ENCODE measurements at regions not wholly inside any gene's neighbourhood (a gene's known extent, or its start where the extent isn't known, plus 50 kb on each side); places are given as distances from the start of the nearest gene placed in this dataset.

DNA sequence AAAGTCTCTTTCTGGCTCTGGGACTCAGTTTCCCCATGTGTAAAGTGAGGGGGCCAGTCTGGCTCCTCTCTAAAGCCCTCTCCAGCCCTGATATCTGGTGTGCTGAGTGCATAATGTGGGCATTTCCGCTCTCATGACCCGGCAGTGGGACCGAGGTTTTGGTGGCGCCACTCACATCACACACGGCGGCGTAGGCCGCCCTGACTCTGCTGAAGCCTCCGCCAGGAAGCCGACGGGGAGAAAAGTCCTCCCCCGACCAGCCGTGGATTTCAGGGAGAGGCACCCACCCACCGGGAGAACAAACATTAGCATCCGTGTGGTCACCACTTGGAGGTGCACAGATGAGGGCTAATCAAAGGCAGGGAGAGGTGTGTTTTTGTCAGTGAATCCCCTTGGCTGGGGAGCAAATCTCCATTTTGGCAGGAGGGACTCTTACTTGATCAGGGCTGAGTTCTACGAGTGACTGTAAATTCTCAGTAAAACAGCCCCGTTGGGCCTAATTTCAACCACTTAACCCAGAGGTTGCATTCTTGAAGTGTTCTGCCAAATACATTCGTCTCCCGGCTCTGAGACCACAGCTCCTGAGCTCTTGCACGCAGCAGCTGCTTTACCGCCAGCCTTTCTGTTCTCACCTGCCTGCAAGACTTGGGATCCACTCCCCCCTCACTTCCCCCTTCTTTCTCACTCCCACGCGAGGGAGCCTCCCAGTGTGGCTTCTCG is 118.2 kb downstream of the FOXD2 start:
- DNase-seq = no peak

- DNase-seq = no peak
Measured at GRCh38 chr1:47557066-47557465, 119.2 kb downstream of the FOXD2 start.

DNA sequence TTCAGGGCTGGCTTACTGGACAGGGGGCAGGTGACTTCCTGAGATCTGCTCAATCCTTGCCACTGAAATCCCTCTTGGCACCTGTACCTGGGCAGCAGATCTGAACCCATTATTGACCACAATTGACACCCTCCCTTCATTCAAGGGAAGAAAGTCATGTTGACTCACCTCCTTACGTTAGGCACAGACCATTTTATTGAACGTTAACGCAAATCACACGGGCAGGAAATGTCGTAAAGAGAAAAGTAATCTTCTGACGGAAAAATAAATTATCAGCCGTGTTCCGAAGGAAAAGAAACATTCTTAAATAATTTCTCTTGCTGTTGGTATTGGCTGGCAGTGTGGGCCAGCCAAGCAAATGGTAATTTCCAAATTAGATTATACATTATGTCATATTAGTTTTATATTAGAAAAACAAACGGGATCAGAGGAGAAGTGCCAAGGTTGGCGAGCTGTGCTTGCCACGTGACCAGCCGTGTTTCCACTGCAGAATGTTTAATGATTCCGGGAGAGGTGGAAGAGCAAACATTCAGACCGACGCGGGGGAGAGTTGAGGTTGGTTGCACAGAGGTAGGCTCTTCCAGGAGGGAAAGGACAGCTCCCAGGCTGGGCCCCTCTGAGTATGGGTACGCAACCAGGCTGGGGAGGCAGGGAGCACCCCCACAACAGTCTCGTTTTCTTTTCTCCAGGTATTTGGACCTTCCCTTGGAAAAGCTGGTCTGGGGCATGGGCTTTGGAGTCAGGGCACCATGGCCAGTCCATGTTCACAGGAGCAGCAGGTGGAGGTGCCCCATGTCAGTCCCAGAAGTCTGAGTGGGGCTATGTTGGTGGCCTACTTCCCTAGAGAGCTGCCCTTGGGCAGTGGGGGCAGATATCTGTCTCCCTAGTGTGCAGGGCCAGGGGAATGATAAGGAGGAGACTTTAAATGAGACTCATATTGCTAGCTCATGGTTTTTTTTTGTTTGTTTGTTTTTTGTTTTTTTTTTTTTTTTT is 121.1 kb downstream of the FOXD2 start:
- no peak for DNase-seq

- no peak for DNase-seq
Measured at GRCh38 chr1:47559944-47560695, 122.3 kb downstream of the FOXD2 start.

DNA sequence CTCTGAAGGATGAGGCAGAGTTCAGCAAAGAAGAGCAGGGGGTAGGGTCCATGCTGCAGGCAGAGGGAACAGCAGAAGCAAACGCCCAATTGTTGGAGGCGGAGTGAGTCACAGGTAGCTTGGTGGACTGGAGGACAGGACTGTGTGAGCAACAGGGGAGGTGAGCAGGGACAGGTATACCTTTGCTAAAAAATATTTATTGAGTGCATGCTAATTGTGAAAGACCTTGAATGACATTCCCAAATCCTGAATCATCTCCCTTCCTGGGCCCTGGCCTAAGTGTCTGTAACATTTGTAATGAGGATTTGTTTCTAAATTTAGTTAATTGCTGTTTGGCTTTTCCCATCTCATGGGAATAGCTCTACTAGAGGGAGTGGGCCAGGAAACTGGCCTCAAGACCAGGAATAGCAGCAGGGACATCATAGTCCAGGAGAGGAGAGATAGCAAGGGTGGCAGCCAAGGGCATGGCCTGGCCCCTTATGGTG is 123.7 kb downstream of the FOXD2 start:
- no peak for DNase-seq

DNA sequence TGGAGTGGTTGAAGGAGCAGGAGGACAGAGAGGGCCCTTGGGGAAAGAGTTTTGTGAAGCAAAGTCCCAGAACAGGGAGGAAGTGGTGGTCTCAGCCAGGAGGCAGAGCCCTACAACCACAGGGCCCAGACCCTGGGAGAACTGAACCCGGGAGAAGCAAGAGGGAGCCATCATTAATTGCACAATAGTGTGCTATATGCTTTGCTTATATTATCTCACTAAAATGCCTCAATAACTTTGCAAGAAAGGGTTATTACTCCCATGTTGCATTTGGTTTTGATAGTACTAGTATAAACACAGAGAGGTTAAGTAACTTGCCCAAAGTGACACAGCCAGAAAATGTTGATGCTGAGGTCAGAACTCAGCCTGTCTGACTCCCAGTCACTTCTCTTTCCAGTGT is 124.3 kb downstream of the FOXD2 start:
- DNase-seq = no peak

DNA sequence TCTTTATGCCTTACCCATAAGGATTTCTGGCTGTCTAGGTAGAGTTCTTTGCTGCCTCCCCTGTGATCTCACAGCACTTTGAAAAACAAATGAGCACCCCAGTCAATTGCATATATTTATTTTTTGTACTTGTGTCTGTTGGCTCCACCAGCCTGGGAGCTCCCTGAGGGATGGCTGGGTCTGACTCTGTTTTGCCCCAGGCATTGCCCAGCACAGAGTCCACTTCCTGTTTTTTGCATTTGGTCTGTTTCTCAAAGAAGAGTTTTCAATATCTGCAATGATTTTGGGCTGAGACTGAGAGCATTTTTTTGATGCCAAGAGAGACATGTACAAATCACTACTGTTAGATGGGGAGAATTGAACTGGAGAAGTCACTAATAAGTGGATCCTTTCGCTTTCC is 125.0 kb downstream of the FOXD2 start:
- no peak for DNase-seq

- DNase-seq = no peak
Measured at GRCh38 chr1:47563201-47563600, 125.4 kb downstream of the FOXD2 start.

- DNase-seq = no peak
Measured at GRCh38 chr1:47564570-47564969, 126.7 kb downstream of the FOXD2 start.

DNA sequence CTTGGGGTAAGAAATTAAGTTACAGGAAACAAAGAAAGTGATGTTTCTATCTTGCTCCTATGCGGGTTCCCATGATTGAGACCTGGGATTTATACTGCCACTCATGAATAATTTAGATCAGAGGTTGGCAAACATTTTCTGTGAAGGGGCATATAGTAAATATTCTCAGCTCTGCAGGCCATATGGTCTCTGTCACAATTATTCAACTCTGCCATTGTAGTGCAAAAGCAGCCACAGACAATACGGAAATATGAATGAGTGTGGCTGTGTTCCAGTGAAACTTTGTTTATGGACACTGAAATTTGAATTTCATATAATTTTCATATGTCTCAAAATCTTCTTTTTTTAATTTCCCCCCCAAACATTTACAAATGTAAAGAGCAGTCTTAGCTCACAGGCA is 127.2 kb downstream of the FOXD2 start:
- DNase-seq = no peak

DNA sequence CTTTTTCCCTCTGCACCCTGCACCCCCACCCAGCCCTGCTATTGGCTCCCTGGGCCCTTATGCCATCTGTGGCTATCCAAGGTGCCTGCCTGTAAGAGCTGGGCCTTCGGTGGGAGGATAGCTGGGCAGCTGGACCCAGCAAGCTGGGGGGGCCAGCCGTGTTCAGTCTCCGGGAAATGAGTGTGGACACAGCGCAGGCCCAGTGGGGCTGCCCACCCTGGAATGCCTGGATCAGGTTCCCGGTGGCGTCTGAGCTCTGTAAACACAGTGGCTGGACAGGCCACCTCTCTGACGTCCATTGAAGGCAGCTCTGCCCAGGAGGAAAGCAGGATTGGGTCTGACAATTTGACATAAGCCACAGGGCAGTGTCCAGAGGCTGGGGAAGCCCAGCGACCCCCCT is 127.8 kb downstream of the FOXD2 start:
- DNase-seq = no peak

- no peak for DNase-seq
Measured at GRCh38 chr1:47568763-47569162, 130.9 kb downstream of the FOXD2 start.

GRCh38 chr1:47569261-47569660 is 131.4 kb downstream of the FOXD2 start:
- DNase-seq = no peak

DNA sequence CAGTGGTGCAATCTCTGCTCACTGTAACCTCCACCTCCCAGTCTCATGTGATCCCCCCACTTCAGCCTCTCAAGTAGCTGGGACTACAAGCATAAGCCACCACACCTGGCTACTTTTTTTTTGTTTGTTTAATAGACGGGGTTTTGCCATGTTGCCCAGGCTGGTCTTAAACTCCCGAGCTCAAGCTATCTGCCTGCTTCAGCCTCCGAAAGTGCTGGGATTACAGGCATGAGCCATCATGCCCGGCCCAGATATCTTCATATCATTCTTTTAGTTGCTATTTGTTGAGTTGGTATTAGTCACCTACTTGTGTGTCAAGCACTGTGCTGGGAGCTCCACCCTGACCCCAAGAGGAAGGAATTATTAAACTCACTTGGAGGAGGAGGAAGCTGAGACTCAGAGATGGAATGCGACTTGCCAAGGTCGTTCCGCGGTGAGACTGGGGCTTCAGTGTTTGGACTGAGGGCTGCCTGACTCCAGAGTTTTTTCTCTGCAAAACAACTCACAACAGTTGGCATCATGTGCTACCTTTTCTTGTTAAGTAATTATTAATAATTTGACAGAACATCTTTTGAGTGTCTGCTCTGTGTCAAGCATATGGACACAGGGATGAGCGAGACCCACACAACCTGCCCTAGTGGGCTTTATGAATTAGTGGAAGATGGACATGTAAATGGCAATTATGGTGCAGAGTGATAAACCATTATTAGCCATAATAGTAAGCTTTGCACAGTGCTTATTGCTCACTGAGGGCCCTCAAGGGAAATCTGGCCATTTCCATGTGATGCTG is 132.0 kb downstream of the FOXD2 start:
- no peak for DNase-seq

DNA sequence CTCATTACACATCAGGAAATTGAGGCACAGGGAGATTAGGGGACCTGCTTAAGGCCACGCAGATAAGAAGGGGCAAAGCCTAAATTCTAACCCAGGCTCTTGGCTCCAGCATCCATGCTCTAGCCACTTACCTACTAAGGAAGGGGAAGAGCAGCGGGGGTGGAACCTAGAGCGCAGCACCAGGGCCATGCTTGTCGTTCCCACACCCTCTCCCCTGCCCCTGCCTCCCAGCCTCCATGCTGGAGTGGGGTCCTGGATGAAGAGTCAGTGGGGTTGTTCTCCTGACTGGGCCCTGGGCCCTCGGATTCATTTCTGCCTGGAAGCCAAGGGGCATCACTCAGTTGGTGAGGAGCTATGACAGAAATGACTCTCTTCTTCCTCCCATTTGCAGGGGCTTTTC is 133.3 kb downstream of the FOXD2 start:
- no peak for DNase-seq

GRCh38 chr1:47571952-47572351 is 134.1 kb downstream of the FOXD2 start:
- no peak for DNase-seq

DNA sequence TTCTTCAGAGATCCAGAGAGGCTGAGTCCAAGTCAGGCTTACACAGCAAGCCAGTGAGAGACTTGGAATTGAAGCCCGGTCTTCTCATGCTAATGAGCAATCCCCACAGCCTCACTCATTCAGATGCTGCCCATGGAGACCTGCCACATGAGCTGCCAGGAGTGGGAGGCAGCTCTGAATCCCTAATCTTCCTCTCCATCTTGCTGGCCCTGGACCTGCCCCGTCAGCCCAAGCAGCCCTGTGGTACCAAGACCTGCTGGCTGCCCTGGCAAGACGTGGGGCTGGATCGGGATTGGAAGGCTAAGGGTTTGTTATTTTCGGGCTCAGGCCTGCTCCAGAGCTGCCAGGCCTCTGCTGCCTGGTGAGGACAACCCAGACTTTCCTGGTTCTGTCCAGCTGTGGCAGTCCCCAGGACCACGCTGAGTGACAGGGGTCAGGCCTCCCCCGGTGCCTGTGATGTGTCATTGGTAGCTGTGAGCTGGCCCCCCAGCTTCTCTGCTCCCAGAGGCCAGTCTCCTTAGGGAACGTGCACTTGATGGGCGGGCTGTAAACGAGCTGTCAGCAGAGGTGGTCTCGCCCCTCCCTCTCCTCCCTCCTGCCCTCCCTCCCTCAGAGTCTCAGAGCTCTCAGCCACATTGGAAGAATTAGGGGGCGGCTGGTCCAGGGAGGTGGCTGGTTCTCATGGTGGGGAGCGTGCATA is 135.0 kb downstream of the FOXD2 start:
- no peak for DNase-seq

DNA sequence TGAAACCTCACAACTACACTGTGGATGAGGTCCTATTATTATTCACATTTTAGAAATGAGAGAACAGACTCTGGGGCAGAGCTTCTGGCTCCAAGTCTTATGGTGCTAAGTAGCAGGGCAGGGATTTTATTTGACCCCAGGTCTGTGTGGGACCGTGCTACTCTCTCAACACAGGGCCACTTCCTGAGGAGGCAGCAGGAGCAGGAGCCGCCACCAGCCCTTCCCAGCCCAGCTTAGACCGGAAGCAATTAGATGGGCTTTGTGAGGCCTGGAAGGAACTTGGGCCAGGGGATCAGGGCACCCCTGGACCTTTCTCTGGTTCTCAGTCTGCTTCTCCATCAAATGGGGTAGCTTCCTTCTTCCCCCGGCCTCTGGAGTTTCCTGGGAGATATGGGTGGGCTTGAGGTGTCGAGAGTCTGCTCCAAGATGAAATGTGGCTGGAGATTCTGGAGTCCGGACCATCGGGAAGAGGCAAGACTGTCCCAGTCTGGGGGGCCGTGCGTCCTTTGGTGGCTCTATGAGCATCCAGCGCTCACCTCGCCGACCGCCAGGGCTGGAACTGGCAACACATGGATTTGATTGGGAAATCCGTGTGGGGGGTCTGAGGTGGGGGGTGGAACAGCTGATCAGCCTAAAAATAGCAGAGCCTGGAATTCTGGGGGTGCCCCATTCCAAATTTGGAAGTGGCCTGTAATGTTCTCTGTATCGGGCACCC is 136.8 kb downstream of the FOXD2 start:
- no peak for DNase-seq

- DNase-seq = no peak
Measured at GRCh38 chr1:47575855-47576757, 138.3 kb downstream of the FOXD2 start.

DNA sequence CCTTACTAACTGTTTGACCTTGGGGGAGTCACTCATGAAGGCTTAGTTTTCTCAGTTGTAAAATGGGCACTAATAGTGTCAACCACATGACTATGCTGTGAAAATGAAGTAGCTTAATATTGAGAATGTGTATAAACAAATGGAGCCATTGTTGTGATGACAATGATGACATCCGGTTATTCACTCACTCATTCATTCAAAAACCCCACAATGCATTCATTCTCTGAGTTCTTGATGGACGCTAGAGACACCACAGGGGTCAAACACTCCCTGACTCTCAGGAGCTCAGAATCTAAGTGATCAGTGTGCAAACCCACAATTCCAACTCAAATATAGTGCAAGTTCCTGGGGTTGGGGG is 138.9 kb downstream of the FOXD2 start:
- DNase-seq = no peak
